GM23248 (cell line): ENCODE measurements at regions not wholly inside any gene's neighbourhood (a gene's known extent, or its start where the extent isn't known, plus 50 kb on each side); places are given as distances from the start of the nearest gene placed in this dataset.

Source experiments
- DNase-seq: peaks from one replicate; pipeline ENCODE4 v3.0.0-alpha.2; 2015
- H2AFZ ChIP-seq: fragments of 200-600 bp; sonication (generic); 2 replicates; pipeline ENCODE4 v1.6.1; 2016; ENCODE audit warnings: antibody characterized with exemption
- H3F3A ChIP-seq: fragments of 200-600 bp; sonication (generic); 2 replicates; pipeline ENCODE4 v1.6.1; 2016; ENCODE audit warnings: mild to moderate bottlenecking, antibody characterized with exemption, mixed run types; ENCODE audit not compliant: insufficient read depth
- H3K27ac ChIP-seq: fragments of 200-600 bp; sonication (generic); 2 replicates; pipeline ENCODE4 v1.5.1; 2016; ENCODE audit warnings: mild to moderate bottlenecking
- H3K27me3 ChIP-seq: fragments of 200-600 bp; sonication (generic); replicated peaks from 2 replicates; pipeline ENCODE4 v1.6.1; 2016; ENCODE audit warnings: mild to moderate bottlenecking; ENCODE audit not compliant: insufficient read depth
- H3K36me3 ChIP-seq: fragments of 200-600 bp; sonication (generic); 2 replicates; pipeline ENCODE4 v1.6.1; 2016; ENCODE audit warnings: low read depth, mild to moderate bottlenecking
- H3K4me1 ChIP-seq: fragments of 200-600 bp; sonication (generic); 2 replicates; pipeline ENCODE4 v1.6.1; 2016; ENCODE audit warnings: mild to moderate bottlenecking; ENCODE audit not compliant: insufficient read depth
- H3K4me2 ChIP-seq: fragments of 200-600 bp; sonication (generic); one replicate; pipeline ENCODE4 v1.6.1; 2016; ENCODE audit warnings: mild to moderate bottlenecking; ENCODE audit not compliant: unreplicated experiment
- H3K4me3 ChIP-seq: fragments of 200-600 bp; sonication (generic); 2 replicates; pipeline ENCODE4 v1.5.1; 2016; ENCODE audit warnings: mild to moderate bottlenecking
- H3K79me2 ChIP-seq: fragments of 200-600 bp; sonication (generic); 2 replicates; pipeline ENCODE4 v1.6.1; 2016; ENCODE audit warnings: mild to moderate bottlenecking; ENCODE audit not compliant: insufficient read depth
- H3K9ac ChIP-seq: fragments of 200-600 bp; sonication (generic); 2 replicates; pipeline ENCODE4 v1.6.1; 2016; ENCODE audit warnings: mild to moderate bottlenecking
- H3K9me2 ChIP-seq: fragments of 200-600 bp; sonication (generic); 2 replicates; pipeline ENCODE4 v1.6.1; 2016; ENCODE audit warnings: mixed run types, mild to moderate bottlenecking, moderate library complexity; ENCODE audit not compliant: insufficient read depth
- H3K9me3 ChIP-seq: fragments of 200-600 bp; sonication (generic); one replicate; pipeline ENCODE4 v1.6.1; 2017; ENCODE audit warnings: low read depth
- H4K20me1 ChIP-seq: fragments of 200-600 bp; sonication (generic); 2 replicates; pipeline ENCODE4 v1.6.0; 2016; ENCODE audit not compliant: insufficient read depth
- EZH2 ChIP-seq: fragments of 200-600 bp; sonication (generic); IDR thresholded peaks from 2 replicates; pipeline ENCODE4 v1.6.1; 2018; ENCODE audit warnings: antibody characterized with exemption, mild to moderate bottlenecking; ENCODE audit not compliant: insufficient read depth, poor library complexity, severe bottlenecking
- EZH2phosphoT487 ChIP-seq: fragments of 200-600 bp; sonication (generic); IDR thresholded peaks from 2 replicates; pipeline ENCODE4 v1.6.1; 2018; ENCODE audit warnings: antibody characterized with exemption, moderate library complexity, mild to moderate bottlenecking, low read depth; ENCODE audit not compliant: insufficient read depth
- WGBS, 2 experiments: methylation state at CpG; one replicate each; pipeline ENCODE4 v1.1.6; 2015 to 2017; ENCODE audit warnings: low lambda C conversion rate in 2 of 2, low coverage in 1 of 2; ENCODE audit errors: missing lambda C conversion rate in 2 of 2; 5-methylcytosine and 5-hydroxymethylcytosine counted together
- in situ Hi-C: fragments of 300-500 bp; cut with MboI; formaldehyde crosslinking; loops from 2 replicates; pipeline ENCODE4 v1.15.0; 2020

DNA sequence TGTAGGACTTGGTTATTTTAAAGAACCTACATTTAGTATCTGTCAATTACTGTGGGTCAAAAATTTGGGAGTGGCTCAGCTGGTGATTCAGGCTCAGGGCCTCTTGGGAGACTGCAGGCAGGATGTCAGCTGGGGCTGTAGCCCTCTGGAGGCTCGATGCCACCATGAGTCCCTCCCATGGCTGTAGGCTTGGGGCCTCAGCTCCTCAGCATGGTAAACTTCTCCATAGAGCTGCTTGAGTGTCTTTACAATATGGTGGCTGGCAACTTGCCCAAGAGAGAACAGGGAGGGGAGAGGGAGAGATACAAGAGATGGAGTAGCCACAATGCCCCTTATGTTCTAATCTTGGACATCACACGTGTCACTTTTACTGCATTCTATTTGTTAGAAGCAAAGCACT, 470.4 kb downstream of the CDH26 start:
- H2AFZ ChIP-seq, result no peak overlapping the region
- no peaks in the 10 kb centered on the region for H4K20me1 ChIP-seq
- H3K36me3 ChIP-seq, result no peaks in the 10 kb centered on the region
- 12 to 15% methylated on average over 2 of the region's 2 CpGs for WGBS, 2 experiments
- H3K9me2 ChIP-seq, result no peaks in the 10 kb centered on the region
- no peaks in the 10 kb centered on the region for H3K4me1 ChIP-seq
- no peaks in the 10 kb centered on the region for H3F3A ChIP-seq
- no peak overlapping the region for H3K4me3 ChIP-seq
- no peaks in the 10 kb centered on the region for H3K9me3 ChIP-seq
- H3K4me2 ChIP-seq, result no peak overlapping the region
- TF ChIP-seq EZH2phosphoT487 (no peak), EZH2 (no peak)
- 0 out of 2 replicates have a peak, but pooled peaks cover 3% of the 10 kb centered on the region for H3K27me3 ChIP-seq
- no peaks in the 10 kb centered on the region for H3K79me2 ChIP-seq
- in situ Hi-C loops, result no loop called here
- H3K9ac ChIP-seq, result no peak overlapping the region
- no peak for DNase-seq
- no peak overlapping the region for H3K27ac ChIP-seq

GRCh38 chr20:60430516-60431001, 472.3 kb downstream of the CDH26 start:
- H2AFZ ChIP-seq, result no peak overlapping the region
- no peak overlapping the region for H3K4me3 ChIP-seq
- no peak overlapping the region for H3K9ac ChIP-seq
- H3K27ac ChIP-seq, result no peak overlapping the region
- no peaks in the 10 kb centered on the region for H3K9me3 ChIP-seq
- no peak overlapping the region for H3K4me2 ChIP-seq
- H3K36me3 ChIP-seq, result no peaks in the 10 kb centered on the region
- no peaks in the 10 kb centered on the region for H4K20me1 ChIP-seq
- no peak for DNase-seq
- H3K4me1 ChIP-seq, result no peaks in the 10 kb centered on the region
- no peaks in the 10 kb centered on the region for H3K9me2 ChIP-seq
- no peaks in the 10 kb centered on the region for H3K79me2 ChIP-seq
- WGBS, 2 experiments, result 52 to 59% methylated on average over 14 of the region's 14 CpGs
- no peaks in the 10 kb centered on the region for H3F3A ChIP-seq
- no peak for TF ChIP-seq EZH2phosphoT487
- no peak for TF ChIP-seq EZH2
- 0 out of 2 replicates have a peak, but pooled peaks cover 3% of the 10 kb centered on the region for H3K27me3 ChIP-seq
- in situ Hi-C loops, result no loop called here

- WGBS, 2 experiments, result 28 to 31% methylated on average over 5 of the region's 5 CpGs
- in situ Hi-C loops, result no loop called here
- H3K4me3 ChIP-seq, result no peak overlapping the region
- no peaks in the 10 kb centered on the region for H3K9me2 ChIP-seq
- H3F3A ChIP-seq, result no peaks in the 10 kb centered on the region
- H3K36me3 ChIP-seq, result no peaks in the 10 kb centered on the region
- 0 out of 2 replicates have a peak, but pooled peaks cover 3% of the 10 kb centered on the region for H3K27me3 ChIP-seq
- H3K9ac ChIP-seq, result no peak overlapping the region
- H4K20me1 ChIP-seq, result no peaks in the 10 kb centered on the region
- H3K4me2 ChIP-seq, result no peak overlapping the region
- H3K9me3 ChIP-seq, result no peaks in the 10 kb centered on the region
- H3K79me2 ChIP-seq, result no peaks in the 10 kb centered on the region
- no peak for DNase-seq
- no peak overlapping the region for H2AFZ ChIP-seq
- H3K27ac ChIP-seq, result no peak overlapping the region
- TF ChIP-seq EZH2phosphoT487, result no peak
- no peak for TF ChIP-seq EZH2
- H3K4me1 ChIP-seq, result no peaks in the 10 kb centered on the region
Observed at GRCh38 chr20:60431349-60431748, 473.1 kb downstream of the CDH26 start.

DNA sequence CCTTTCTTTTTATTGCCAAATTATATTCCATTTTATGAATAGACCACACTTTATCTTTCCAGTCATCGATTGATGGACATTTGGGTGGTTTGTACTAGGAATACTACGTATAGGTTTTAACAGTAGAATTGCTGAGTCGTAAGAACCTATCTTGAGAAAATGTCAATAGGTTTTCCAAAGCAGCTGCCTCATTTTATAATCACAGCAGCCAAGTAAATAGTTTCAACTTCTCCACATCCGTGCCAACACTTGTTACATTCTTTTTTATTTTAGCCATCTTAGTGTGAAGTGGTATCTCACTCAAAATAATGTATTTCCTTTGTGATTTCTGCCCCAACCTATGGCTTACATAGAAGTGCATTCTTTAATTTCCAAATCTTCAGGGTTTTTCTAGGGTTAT, 479.2 kb downstream of the CDH26 start:
- Histone ChIP-seq H3K27ac (no peak overlapping the region), H3K9me2 (no peaks in the 10 kb centered on the region), H3K27me3 (no peaks in the 10 kb centered on the region), H4K20me1 (no peaks in the 10 kb centered on the region), H2AFZ (no peak overlapping the region), H3K9ac (no peak overlapping the region), H3F3A (no peaks in the 10 kb centered on the region), H3K4me2 (no peak overlapping the region), H3K9me3 (no peaks in the 10 kb centered on the region), H3K36me3 (no peaks in the 10 kb centered on the region), H3K4me1 (no peaks in the 10 kb centered on the region), H3K79me2 (no peaks in the 10 kb centered on the region), H3K4me3 (no peak overlapping the region)
- in situ Hi-C loops, result no loop called here
- no peak for DNase-seq
- no peak for TF ChIP-seq EZH2
- TF ChIP-seq EZH2phosphoT487, result no peak
- WGBS, 2 experiments, result 13 to 14% methylated on average over 4 of the region's 4 CpGs
